PFSK-1 (cell line): ENCODE measurements at regions not wholly inside any gene's neighbourhood (a gene's known extent, or its start where the extent isn't known, plus 50 kb on each side); places are given as distances from the start of the nearest gene placed in this dataset.

Experiments used
- FOXP2 ChIP-seq: optimal IDR thresholded peaks from 2 replicates; pipeline ENCODE3; 2011; ENCODE audit warnings: borderline replicate concordance, control low read depth, inconsistent platforms; ENCODE audit not compliant: insufficient read depth; ENCODE audit errors: extremely low read length, extremely low read depth
- POLR2AphosphoS5 ChIP-seq: IDR thresholded peaks from 2 replicates; pipeline ENCODE4 v1.6.1; 2012; ENCODE audit warnings: low read depth, mild to moderate bottlenecking, control low read depth, low read length, moderate library complexity
- REST ChIP-seq, 2 experiments: IDR thresholded peaks; 2 replicates each; pipeline versions ENCODE4 v1.6.1 to v1.8.0; 2011 to 2012; ENCODE audit warnings: low read depth in 2 of 2, low read length in 2 of 2, control low read depth in 1 of 2, inconsistent platforms in 1 of 2, mild to moderate bottlenecking in 1 of 2, moderate library complexity in 1 of 2; ENCODE audit not compliant: insufficient read depth in 1 of 2
- SIN3A ChIP-seq: IDR thresholded peaks from 2 replicates; pipeline ENCODE4 v1.6.1; 2012; ENCODE audit warnings: mild to moderate bottlenecking, low read length, moderate library complexity, borderline replicate concordance; ENCODE audit not compliant: insufficient read depth
- TAF1 ChIP-seq: IDR thresholded peaks from 2 replicates; pipeline ENCODE4 v1.6.1; 2012; ENCODE audit warnings: low read length, control low read depth, borderline replicate concordance; ENCODE audit not compliant: insufficient read depth

- TF ChIP-seq REST (IDR thresholded peaks at IDR 0.05; ENCODE audit: insufficient read depth in 1 of 2, low read depth in 2 of 2, low read length in 2 of 2) (no peak), SIN3A (no peak)
Observed at GRCh38 chr10:7042000-7042399, 368.8 kb downstream of the SFMBT2 start.

GRCh38 chr10:7040681-7041080, 370.2 kb downstream of the SFMBT2 start:
- TF ChIP-seq TAF1 (no peak), REST (IDR thresholded peaks at IDR 0.05; ENCODE audit: insufficient read depth in 1 of 2, low read depth in 2 of 2, low read length in 2 of 2) (no peak)

- TF ChIP-seq SIN3A: no peak
- TF ChIP-seq FOXP2: no peak
- TF ChIP-seq POLR2AphosphoS5: no peak
- no peak for TF ChIP-seq REST (IDR thresholded peaks at IDR 0.05; ENCODE audit: insufficient read depth in 1 of 2, low read depth in 2 of 2, low read length in 2 of 2)
- no peak for TF ChIP-seq TAF1
Observed at GRCh38 chr10:7039859-7040258, 371.0 kb downstream of the SFMBT2 start.

- TF ChIP-seq POLR2AphosphoS5 (no peak), FOXP2 (no peak), SIN3A (no peak), REST (IDR thresholded peaks at IDR 0.05; ENCODE audit: insufficient read depth in 1 of 2, low read depth in 2 of 2, low read length in 2 of 2) (no peak), TAF1 (no peak)
Observed at GRCh38 chr10:7038416-7038815, 372.4 kb downstream of the SFMBT2 start.

- TF ChIP-seq SIN3A (no peak), FOXP2 (no peak), POLR2AphosphoS5 (no peak), TAF1 (no peak), REST (IDR thresholded peaks at IDR 0.05; ENCODE audit: insufficient read depth in 1 of 2, low read depth in 2 of 2, low read length in 2 of 2) (no peak)
Observed at GRCh38 chr10:7036951-7037350, 373.9 kb downstream of the SFMBT2 start.
